H1 (cell line): ENCODE measurements at regions not wholly inside any gene's neighbourhood (a gene's known extent, or its start where the extent isn't known, plus 50 kb on each side); places are given as distances from the start of the nearest gene placed in this dataset.

Experiments used
- CTCF ChIA-PET: fragments of 300-600 bp; sonication (Branson Sonifier 250); formaldehyde crosslinking; loops from one replicate; lab custom pipeline; 2021; ENCODE audit not compliant: partially characterized antibody; lab: Charles Lee
- POLR2A ChIA-PET: fragments of 300-600 bp; sonication (Branson Sonifier 250); formaldehyde crosslinking; loops from one replicate; lab custom pipeline; 2021; ENCODE audit warnings: inconsistent platforms; ENCODE audit not compliant: partially characterized antibody; lab: Charles Lee
- DNase-seq, 2 experiments: peaks; one replicate each; pipeline versions ENCODE4 v3.0.0 to v3.0.0-alpha.2; 2010 to 2022; ENCODE audit warnings: low spot score in 2 of 2, low read depth in 1 of 2, mixed read lengths in 1 of 2
- FAIRE-seq: peaks from 2 replicates; lab custom pipeline; 2011; peaks lifted over from hg19 to GRCh38; lab: Jason Lieb, UNC
- H2AFZ ChIP-seq: 2 replicates; pipeline ENCODE4 v1.8.1; 2012; ENCODE audit warnings: low read length, inconsistent platforms
- H2AK5ac ChIP-seq: 2 replicates; pipeline ENCODE4 v1.6.1; 2013; ENCODE audit warnings: low read depth, low read length
- H2BK120ac ChIP-seq: replicated peaks from 2 replicates; pipeline ENCODE3; 2013; ENCODE audit warnings: low read depth, low read length, inconsistent platforms
- H2BK12ac ChIP-seq: 2 replicates; pipeline ENCODE4 v1.6.1; 2013; ENCODE audit warnings: low read depth, low read length
- H2BK15ac ChIP-seq: 2 replicates; pipeline ENCODE4 v1.6.1; 2013; ENCODE audit warnings: low read length
- H2BK20ac ChIP-seq: 2 replicates; pipeline ENCODE4 v1.6.1; 2013; ENCODE audit warnings: low read length
- H2BK5ac ChIP-seq: 2 replicates; pipeline ENCODE4 v1.6.1; 2013; ENCODE audit warnings: low read depth, low read length
- H3K14ac ChIP-seq: 2 replicates; pipeline ENCODE4 v1.6.1; 2013; ENCODE audit warnings: inconsistent platforms; ENCODE audit not compliant: insufficient read length
- H3K18ac ChIP-seq: 2 replicates; pipeline ENCODE4 v1.6.1; 2013; ENCODE audit warnings: low read length; ENCODE audit errors: extremely low read depth
- H3K23ac ChIP-seq: 2 replicates; pipeline ENCODE4 v1.6.1; 2013; ENCODE audit warnings: inconsistent platforms; ENCODE audit not compliant: insufficient read length
- H3K23me2 ChIP-seq: 2 replicates; pipeline ENCODE4 v1.6.1; 2013; ENCODE audit warnings: low read depth, low read length
- H3K27ac ChIP-seq: 2 replicates; pipeline ENCODE4 v1.6.1; 2011; ENCODE audit warnings: low read depth, low read length, inconsistent platforms
- H3K27me3 ChIP-seq, 4 experiments: replicated peaks in 1 of 4; 1 replicate in 1 of 4; 2 replicates in 3 of 4; pipeline versions ENCODE4 v1.6.1 to v1.8.1; 2011 to 2013; ENCODE audit warnings: low read length in 3 of 4, mild to moderate bottlenecking in 3 of 4, inconsistent platforms in 2 of 4, mixed read lengths in 2 of 4, moderate library complexity in 1 of 4; ENCODE audit not compliant: control insufficient read depth in 3 of 4, insufficient read depth in 3 of 4; ENCODE audit errors: extremely low read depth in 1 of 4
- H3K36me3 ChIP-seq, 4 experiments: 2 replicates each; pipeline versions ENCODE4 v1.6.1 to v1.8.1; 2011 to 2013; ENCODE audit warnings: mild to moderate bottlenecking in 4 of 4, low read length in 3 of 4, moderate library complexity in 2 of 4, control low read depth in 1 of 4, inconsistent platforms in 1 of 4; ENCODE audit not compliant: insufficient read depth in 4 of 4, control insufficient read depth in 2 of 4
- H3K4ac ChIP-seq: replicated peaks from 2 replicates; pipeline ENCODE3; 2013; ENCODE audit warnings: low read length, low read depth, mixed read lengths, inconsistent platforms; ENCODE audit not compliant: insufficient read length
- H3K4me1 ChIP-seq, 4 experiments: replicated peaks in 1 of 4; 1 replicate in 1 of 4; 2 replicates in 3 of 4; pipeline versions ENCODE4 v1.6.1 to v1.8.1; 2011 to 2013; ENCODE audit warnings: low read length in 3 of 4, inconsistent platforms in 2 of 4, mixed read lengths in 1 of 4; ENCODE audit not compliant: insufficient read depth in 4 of 4, control insufficient read depth in 3 of 4
- H3K4me2 ChIP-seq, 2 experiments: 2 replicates each; pipeline versions ENCODE4 v1.6.1 to v1.8.1; 2011 to 2013; ENCODE audit warnings: low read depth in 2 of 2, low read length in 2 of 2, control low read depth in 1 of 2, inconsistent platforms in 1 of 2, mild to moderate bottlenecking in 1 of 2; ENCODE audit not compliant: insufficient read depth in 1 of 2
- H3K4me3 ChIP-seq, 4 experiments: fragments of 200-600, 300-600 bp in 1 of 4; sonication (generic), shearing (Covaris generic), sonication (Bioruptor Twin) in 1 of 4; 2 replicates each; pipeline versions ENCODE4 v1.5.1 to v1.8.1; 2011 to 2016; ENCODE audit warnings: low read length in 4 of 4, low read depth in 3 of 4, control low read depth in 2 of 4, inconsistent platforms in 2 of 4, mild to moderate bottlenecking in 2 of 4, mixed read lengths in 1 of 4, moderate library complexity in 1 of 4; ENCODE audit not compliant: insufficient read depth in 2 of 4; ENCODE audit errors: extremely low read depth in 1 of 4
- H3K56ac ChIP-seq: replicated peaks from 2 replicates; pipeline ENCODE3; 2013; ENCODE audit warnings: low read depth, mild to moderate bottlenecking, mixed read lengths, low read length, inconsistent platforms; ENCODE audit not compliant: insufficient read length
- H3K79me1 ChIP-seq: 2 replicates; pipeline ENCODE4 v1.6.1; 2013; ENCODE audit warnings: low read depth, low read length, control low read depth
- H3K79me2 ChIP-seq, 2 experiments: 2 replicates each; pipeline versions ENCODE4 v1.6.1 to v1.8.1; 2012 to 2013; ENCODE audit warnings: low read length in 2 of 2, mild to moderate bottlenecking in 2 of 2, inconsistent platforms in 1 of 2; ENCODE audit not compliant: insufficient read depth in 2 of 2, control insufficient read depth in 1 of 2
- H3K9ac ChIP-seq, 4 experiments: replicated peaks in 1 of 4; 1 replicate in 1 of 4; 2 replicates in 3 of 4; pipeline versions ENCODE4 v1.6.1 to v1.8.1; 2011 to 2013; ENCODE audit warnings: low read depth in 3 of 4, low read length in 3 of 4, control low read depth in 2 of 4, mild to moderate bottlenecking in 2 of 4, moderate library complexity in 2 of 4, inconsistent platforms in 1 of 4; ENCODE audit errors: extremely low read depth in 1 of 4
- H3K9me3 ChIP-seq, 2 experiments: 2 replicates each; pipeline versions ENCODE4 v1.6.1 to v1.8.1; 2012 to 2013; ENCODE audit warnings: mild to moderate bottlenecking in 2 of 2, moderate library complexity in 2 of 2, control low read depth in 1 of 2, inconsistent platforms in 1 of 2, low read depth in 1 of 2, low read length in 1 of 2, mixed read lengths in 1 of 2; ENCODE audit not compliant: insufficient read depth in 2 of 2
- H4K20me1 ChIP-seq, 2 experiments: replicated peaks in 1 of 2; 2 replicates each; pipeline versions ENCODE3 to v1.8.1; 2011 to 2013; ENCODE audit warnings: inconsistent platforms in 2 of 2, low read length in 2 of 2, mild to moderate bottlenecking in 1 of 2; ENCODE audit not compliant: insufficient read depth in 2 of 2, control insufficient read depth in 1 of 2
- H4K5ac ChIP-seq: 2 replicates; pipeline ENCODE4 v1.6.1; 2013; ENCODE audit warnings: low read length, low read depth, mixed read lengths, inconsistent platforms; ENCODE audit not compliant: insufficient read length
- H4K8ac ChIP-seq: 2 replicates; pipeline ENCODE4 v1.8.0; 2013; ENCODE audit warnings: mild to moderate bottlenecking, moderate library complexity, low read length, inconsistent platforms; ENCODE audit not compliant: insufficient read depth; ENCODE audit errors: extremely low read depth
- H4K91ac ChIP-seq: replicated peaks from 2 replicates; pipeline ENCODE3; 2013; ENCODE audit warnings: low read length, mixed read lengths, inconsistent platforms; ENCODE audit not compliant: insufficient read length
- ASH2L ChIP-seq: fragments of 200-600, 300-600 bp; sonication (generic); IDR thresholded peaks from one replicate; pipeline ENCODE4 v1.7.1; 2017; ENCODE audit warnings: low read length
- JUN ChIP-seq: IDR thresholded peaks from 2 replicates; pipeline ENCODE4 v1.6.1; 2011; ENCODE audit warnings: low read depth, mild to moderate bottlenecking, improper control_type of control experiment, low read length
- JUND ChIP-seq: IDR thresholded peaks from 2 replicates; pipeline ENCODE4 v1.6.1; 2011; ENCODE audit warnings: mild to moderate bottlenecking, improper control_type of control experiment, low read length
- RAD21 ChIP-seq, 2 experiments: IDR thresholded peaks in 1 of 2; conservative IDR thresholded peaks in 1 of 2; 2 replicates each; pipeline ENCODE4 v1.6.1; 2011; ENCODE audit warnings: low read depth in 2 of 2, low read length in 2 of 2, improper control_type of control experiment in 1 of 2, inconsistent platforms in 1 of 2, mild to moderate bottlenecking in 1 of 2, moderate library complexity in 1 of 2
- SAP30 ChIP-seq: fragments of 300-600 bp; sonication (generic); IDR thresholded peaks from 2 replicates; pipeline ENCODE4 v1.7.1; 2012; ENCODE audit warnings: low read length, moderate library complexity, mild to moderate bottlenecking, inconsistent platforms; ENCODE audit not compliant: insufficient read depth, insufficient replicate concordance
- SIX5 ChIP-seq: IDR thresholded peaks from 2 replicates; pipeline ENCODE4 v1.6.1; 2011; ENCODE audit warnings: mild to moderate bottlenecking, low read depth, low read length
- SRF ChIP-seq: IDR thresholded peaks from 2 replicates; pipeline ENCODE4 v1.6.1; 2011; ENCODE audit warnings: mild to moderate bottlenecking, low read depth, low read length, moderate library complexity
- TAF1 ChIP-seq: IDR thresholded peaks from 2 replicates; pipeline ENCODE4 v1.6.1; 2011; ENCODE audit warnings: mild to moderate bottlenecking, low read depth, low read length
- TAF7 ChIP-seq: optimal IDR thresholded peaks from 2 replicates; pipeline ENCODE3; 2011; ENCODE audit warnings: low read depth, mild to moderate bottlenecking, inconsistent platforms, low read length, moderate library complexity, borderline replicate concordance
- USF2 ChIP-seq: IDR thresholded peaks from 2 replicates; pipeline ENCODE4 v1.6.1; 2011; ENCODE audit warnings: low read length, improper control_type of control experiment
- YY1 ChIP-seq: IDR thresholded peaks from 2 replicates; pipeline ENCODE4 v1.6.1; 2011; ENCODE audit warnings: low read depth, mild to moderate bottlenecking, low read length
- WGBS, 2 experiments: shearing (Covaris generic) in 1 of 2; methylation state at CpG; one replicate each; pipeline versions ENCODE4 v1.1.6 to v1.1.7; 2013 to 2015; ENCODE audit warnings: low lambda C conversion rate in 2 of 2, mixed read lengths in 2 of 2, inconsistent platforms in 1 of 2, low coverage in 1 of 2, missing lambda C conversion rate in 1 of 2; ENCODE audit not compliant: insufficient replicate concordance in 2 of 2, insufficient coverage in 1 of 2, insufficient read length in 1 of 2; ENCODE audit errors: extremely low coverage in 1 of 2, missing lambda C conversion rate in 1 of 2; 5-methylcytosine and 5-hydroxymethylcytosine counted together

- no peaks in the 10 kb centered on the region; the same call in 1 of the 2 replicates for H3K23me2 ChIP-seq
- no peaks in the 10 kb centered on the region for H3K79me2 ChIP-seq
- H4K5ac ChIP-seq, result no peak overlapping the region
- CTCF ChIA-PET, result no interaction called here
- H3K27me3 ChIP-seq, result no peaks in the 10 kb centered on the region
- H2BK15ac ChIP-seq, result no peak overlapping the region
- no peak overlapping the region for H2BK20ac ChIP-seq
- no peak overlapping the region for H3K18ac ChIP-seq
- POLR2A ChIA-PET, result no interaction called here
- H3K9me3 ChIP-seq, result no peaks in the 10 kb centered on the region
- no peaks in the 10 kb centered on the region for H3K79me1 ChIP-seq
- H3K56ac ChIP-seq, result no peak overlapping the region
- H2AK5ac ChIP-seq, result no peak overlapping the region
- H3K9ac ChIP-seq, result no peak overlapping the region
- H3K4me3 ChIP-seq, result no peak overlapping the region
- WGBS, 2 experiments, result 81% methylated on average over 2 of the region's 2 CpGs; no CpG with 5 or more reads in 1 of the 2 experiments
- H4K20me1 ChIP-seq, result no peaks in the 10 kb centered on the region
- DNase-seq, result no peak
- no peak overlapping the region for H3K27ac ChIP-seq
- no peak overlapping the region for H3K23ac ChIP-seq
- H2AFZ ChIP-seq, result no peak overlapping the region
- H3K36me3 ChIP-seq, result no peaks in the 10 kb centered on the region
- H2BK120ac ChIP-seq, result no peak overlapping the region
- H2BK12ac ChIP-seq, result no peak overlapping the region
- H3K4me1 ChIP-seq, result peaks cover 0 to 7% (median 3%) of the 10 kb centered on the region in 4 experiments; a peak in 4 of 7 replicates
- FAIRE-seq, result no peak
- no peak overlapping the region for H3K4me2 ChIP-seq
- H3K14ac ChIP-seq, result no peak overlapping the region
- no peak overlapping the region for H2BK5ac ChIP-seq
- no peak overlapping the region for H4K91ac ChIP-seq
- no peak overlapping the region for H4K8ac ChIP-seq
- TF ChIP-seq JUND, result no peak
- TF ChIP-seq TAF1, result no peak
- no peak for TF ChIP-seq JUN
- no peak for TF ChIP-seq YY1
- no peak for TF ChIP-seq ASH2L
- no peak for TF ChIP-seq RAD21 (IDR thresholded peaks at IDR 0.05 in 1 of 2, conservative IDR thresholded peaks at IDR 0.05 in 1 of 2; ENCODE audit: low read depth in 2 of 2, low read length in 2 of 2)
- no peak for TF ChIP-seq SIX5
- no peak for TF ChIP-seq TAF7
- TF ChIP-seq SRF, result no peak
- TF ChIP-seq SAP30, result no peak
- TF ChIP-seq USF2, result no peak
- TF ChIP-seq, all 59 proteins: peak for 0
- no peak overlapping the region for H3K4ac ChIP-seq
Measured at GRCh38 chr6:128727500-128727899, 155.4 kb upstream of the LAMA2 start.
